Smooth muscle cell (in vitro differentiated cells): ENCODE measurements at regions not wholly inside any gene's neighbourhood (a gene's known extent, or its start where the extent isn't known, plus 50 kb on each side); places are given as distances from the start of the nearest gene placed in this dataset.

ENCODE experiments used
- DNase-seq: peaks from one replicate; lab custom pipeline; 2025; ENCODE audit not compliant: unreplicated experiment; lab: John Stamatoyannopoulos, UW
- H2AFZ ChIP-seq: fragments of 200-600 bp; sonication (generic); 2 replicates; pipeline ENCODE4 v1.6.0; 2016; ENCODE audit warnings: antibody characterized with exemption, low read depth, mild to moderate bottlenecking
- H3F3A ChIP-seq: fragments of 200-600 bp; sonication (generic); 2 replicates; pipeline ENCODE4 v1.6.0; 2017; ENCODE audit warnings: antibody characterized with exemption, low read depth
- H3K27ac ChIP-seq: fragments of 200-600 bp; sonication (generic); 2 replicates; pipeline ENCODE4 v1.5.1; 2016; ENCODE audit warnings: low read depth, mild to moderate bottlenecking
- H3K27me3 ChIP-seq: fragments of 200-600 bp; sonication (generic); 2 replicates; pipeline ENCODE4 v1.6.1; 2016; ENCODE audit warnings: low read depth, mild to moderate bottlenecking
- H3K36me3 ChIP-seq: fragments of 200-600 bp; sonication (generic); 2 replicates; pipeline ENCODE4 v1.5.1; 2016; ENCODE audit warnings: low read depth
- H3K4me1 ChIP-seq: fragments of 200-600 bp; sonication (generic); 2 replicates; pipeline ENCODE4 v1.5.1; 2016; ENCODE audit warnings: low read depth
- H3K4me2 ChIP-seq: fragments of 200-600 bp; sonication (generic); 2 replicates; pipeline ENCODE4 v1.6.0; 2016; ENCODE audit warnings: mild to moderate bottlenecking
- H3K4me3 ChIP-seq: fragments of 200-600 bp; sonication (generic); 2 replicates; pipeline ENCODE4 v1.5.1; 2016; ENCODE audit warnings: mild to moderate bottlenecking
- H3K79me2 ChIP-seq: fragments of 200-600 bp; sonication (generic); 2 replicates; pipeline ENCODE4 v1.6.0; 2016; ENCODE audit warnings: low read depth, mild to moderate bottlenecking
- H3K9ac ChIP-seq: fragments of 200-600 bp; sonication (generic); 2 replicates; pipeline ENCODE4 v1.6.0; 2016; ENCODE audit warnings: low read depth
- H3K9me3 ChIP-seq: fragments of 200-600 bp; sonication (generic); replicated peaks from 2 replicates; pipeline ENCODE4 v1.5.1; 2016; ENCODE audit warnings: low read depth
- H4K20me1 ChIP-seq: fragments of 200-600 bp; sonication (generic); 2 replicates; pipeline ENCODE4 v1.6.0; 2016; ENCODE audit warnings: low read depth
- CTCF ChIP-seq: fragments of 200-600 bp; sonication (generic); IDR thresholded peaks from 2 replicates; pipeline ENCODE4 v1.5.1; 2017; ENCODE audit warnings: borderline replicate concordance, mild to moderate bottlenecking, antibody characterized with exemption; ENCODE audit not compliant: insufficient read depth, poor library complexity, severe bottlenecking
- WGBS: methylation state at CpG from one replicate; pipeline ENCODE4 v1.1.7; 2016; ENCODE audit warnings: low lambda C conversion rate; 5-methylcytosine and 5-hydroxymethylcytosine counted together

GRCh38 chr2:61710711-61711110, 143.1 kb downstream of the FAM161A start:
- Histone ChIP-seq H3K27ac (no peak overlapping the region), H2AFZ (no peak overlapping the region), H3F3A (no peaks in the 10 kb centered on the region), H3K9ac (no peak overlapping the region), H3K4me1 (no peaks in the 10 kb centered on the region), H3K79me2 (no peaks in the 10 kb centered on the region), H3K4me2 (no peak overlapping the region), H3K27me3 (no peaks in the 10 kb centered on the region), H4K20me1 (no peaks in the 10 kb centered on the region), H3K36me3 (no peaks in the 10 kb centered on the region), H3K9me3 (no peaks in the 10 kb centered on the region), H3K4me3 (no peak overlapping the region)
- no peak for DNase-seq
- WGBS, result 90% methylated on average over 4 of the region's 4 CpGs
- no peak for TF ChIP-seq CTCF

GRCh38 chr2:61707984-61708852, 145.6 kb downstream of the FAM161A start:
- DNase-seq, result no peak
- WGBS, result 83% methylated on average over 12 of the region's 12 CpGs

GRCh38 chr2:61705625-61706024, 148.2 kb downstream of the FAM161A start:
- Histone ChIP-seq H4K20me1 (no peaks in the 10 kb centered on the region), H3K4me3 (no peak overlapping the region), H3K4me1 (no peaks in the 10 kb centered on the region), H3K27me3 (no peaks in the 10 kb centered on the region), H3K36me3 (no peaks in the 10 kb centered on the region), H3K27ac (no peak overlapping the region), H3K9me3 (no peaks in the 10 kb centered on the region), H3K9ac (no peak overlapping the region), H2AFZ (no peak overlapping the region), H3F3A (no peaks in the 10 kb centered on the region), H3K4me2 (no peak overlapping the region), H3K79me2 (no peaks in the 10 kb centered on the region)
- no peak for DNase-seq
- TF ChIP-seq CTCF, result no peak
- WGBS, result 89% methylated on average over 5 of the region's 5 CpGs

More at GRCh38 chr2:61707984-61708852, 145.6 kb downstream of the FAM161A start:
- Histone ChIP-seq H3K79me2 (no peaks in the 10 kb centered on the region), H3K9ac (no peak overlapping the region), H3K4me2 (no peak overlapping the region), H3K27me3 (no peaks in the 10 kb centered on the region), H3K36me3 (no peaks in the 10 kb centered on the region), H3K9me3 (no peaks in the 10 kb centered on the region), H3K27ac (no peak overlapping the region), H3K4me3 (no peak overlapping the region), H4K20me1 (no peaks in the 10 kb centered on the region), H2AFZ (no peak overlapping the region), H3F3A (no peaks in the 10 kb centered on the region), H3K4me1 (no peaks in the 10 kb centered on the region)
- TF ChIP-seq CTCF, result no peak

- Histone ChIP-seq H3K4me3 (no peak overlapping the region), H2AFZ (no peak overlapping the region), H3K9ac (no peak overlapping the region), H3K4me1 (no peaks in the 10 kb centered on the region), H3K36me3 (no peaks in the 10 kb centered on the region), H3K27me3 (no peaks in the 10 kb centered on the region), H3K27ac (no peak overlapping the region), H4K20me1 (no peaks in the 10 kb centered on the region), H3K4me2 (no peak overlapping the region), H3K9me3 (no peaks in the 10 kb centered on the region), H3F3A (no peaks in the 10 kb centered on the region), H3K79me2 (no peaks in the 10 kb centered on the region)
- TF ChIP-seq CTCF, result no peak
- 76% methylated on average over 2 of the region's 2 CpGs for WGBS
- no peak for DNase-seq
Observed at GRCh38 chr2:61704364-61704763, 149.5 kb downstream of the FAM161A start.
